ENCODE measurements at regions not wholly inside any gene's neighbourhood (a gene's known extent, or its start where the extent isn't known, plus 50 kb on each side); places are given as distances from the start of the nearest gene placed in this dataset.

DNA sequence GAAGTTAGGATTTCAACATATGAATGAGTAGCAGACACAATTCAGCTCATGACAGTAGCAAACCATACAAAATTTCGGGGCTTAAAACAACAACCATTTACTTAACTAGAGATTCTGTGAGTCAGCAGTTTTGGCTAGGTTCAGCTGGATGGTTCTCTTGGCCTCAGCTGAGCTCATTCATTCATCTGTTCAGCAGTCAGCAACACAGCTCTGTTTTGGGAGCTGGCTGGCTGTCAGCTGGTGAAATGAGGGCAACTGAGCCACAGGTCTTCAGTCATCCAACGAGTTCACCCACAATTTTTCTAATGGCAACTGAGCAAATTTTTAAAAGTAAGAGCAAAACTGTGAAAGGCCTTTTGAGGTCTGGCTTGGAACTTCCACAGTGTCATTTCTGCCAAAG, 2005.1 kb upstream of the AGA start:
- no peak for DNase-seq (ENCODE audit: low spot score in 2 of 2)
- no peak for FAIRE-seq

DNA sequence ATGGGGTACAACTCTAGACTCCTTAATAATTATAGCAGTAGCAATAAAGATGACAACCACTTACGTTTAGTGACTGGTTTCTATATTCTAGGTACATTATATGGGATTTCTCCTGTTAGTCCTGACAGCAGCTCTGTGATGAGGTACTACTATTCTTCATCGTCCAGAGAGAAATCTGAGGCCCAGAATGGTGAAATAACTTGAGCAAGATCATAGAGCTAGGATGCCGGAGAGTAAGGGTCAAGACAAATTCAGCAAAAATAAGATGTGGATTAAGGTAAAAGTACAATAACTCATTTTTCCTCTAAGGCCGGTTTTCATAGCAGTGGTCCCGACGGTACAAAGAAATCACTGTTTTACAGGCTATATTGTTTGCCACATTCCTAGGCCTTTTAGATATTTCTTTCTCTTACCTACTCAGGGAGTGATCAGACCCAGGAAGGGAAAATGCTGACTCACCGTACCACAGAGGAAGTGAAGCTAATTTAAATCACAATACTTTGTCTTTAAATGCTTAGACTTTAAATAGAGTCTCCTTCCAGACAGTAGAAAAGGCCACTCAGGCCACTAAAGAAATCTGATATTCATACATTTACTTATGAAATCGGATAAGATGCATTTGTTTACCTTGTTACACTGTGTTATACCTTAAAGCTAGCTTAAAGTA, 2023.0 kb upstream of the AGA start:
- FAIRE-seq (no peak), DNase-seq (ENCODE audit: low spot score in 2 of 2) (no peak)

DNA sequence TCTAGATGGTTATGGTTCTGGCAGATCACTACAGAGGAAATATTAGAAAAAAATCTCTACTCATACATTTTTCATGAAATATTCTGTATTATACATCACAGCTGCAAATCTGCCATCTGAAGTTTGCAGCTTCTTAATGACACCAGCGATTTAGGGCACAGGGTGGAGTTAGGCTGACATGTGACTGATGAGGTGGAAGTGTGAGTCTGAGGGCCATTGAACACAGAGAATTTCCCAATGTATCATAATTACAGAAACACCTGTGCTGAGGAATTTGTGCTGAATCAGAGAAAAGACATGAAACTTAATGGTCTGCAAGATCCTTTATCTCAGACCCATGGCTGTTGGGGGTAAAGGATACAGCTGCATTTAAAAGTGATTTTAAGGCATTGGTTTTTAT, 2025.6 kb upstream of the AGA start:
- no peak for FAIRE-seq
- no peak for DNase-seq (ENCODE audit: low spot score in 2 of 2)

DNA sequence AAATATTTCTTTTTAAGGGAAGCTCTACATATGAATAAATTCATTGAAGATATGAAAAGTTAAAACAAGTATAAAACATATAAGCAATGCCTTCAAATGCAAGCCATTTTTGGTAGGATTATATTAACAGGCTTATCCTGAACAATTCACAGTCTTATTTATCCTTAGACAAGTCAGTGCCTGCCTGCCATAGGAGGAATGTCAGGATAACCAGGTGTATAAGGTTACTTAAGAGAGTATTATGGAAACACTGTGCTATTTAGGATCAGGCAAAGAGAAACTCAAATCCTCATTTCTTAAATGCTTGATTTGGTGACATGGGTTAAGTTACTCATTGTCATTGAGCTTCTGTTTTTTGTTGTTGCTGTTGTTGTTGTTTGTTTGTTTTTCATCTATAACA, 2029.9 kb upstream of the AGA start:
- FAIRE-seq (no peak), DNase-seq (ENCODE audit: low spot score in 2 of 2) (no peak)

DNA sequence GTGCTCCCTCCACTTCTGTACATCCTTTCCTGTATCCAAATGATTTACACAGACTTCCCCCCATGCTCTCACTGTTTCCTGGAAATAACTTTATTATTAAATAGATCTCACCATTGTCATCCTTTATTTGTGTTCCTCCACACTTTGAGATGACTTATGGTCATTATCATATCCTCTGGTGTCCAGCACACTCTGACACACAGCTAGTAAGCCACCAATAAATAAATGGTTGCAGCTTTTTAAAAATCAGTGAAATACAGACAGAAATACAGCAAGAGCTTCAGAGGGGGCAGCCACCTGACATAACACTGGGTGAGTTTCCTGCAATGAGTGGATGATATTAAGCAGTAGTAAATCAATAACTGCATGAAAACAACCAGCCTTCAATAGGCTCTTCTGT, 2036.4 kb upstream of the AGA start:
- no peak for DNase-seq (ENCODE audit: low spot score in 2 of 2)
- FAIRE-seq = no peak

DNA sequence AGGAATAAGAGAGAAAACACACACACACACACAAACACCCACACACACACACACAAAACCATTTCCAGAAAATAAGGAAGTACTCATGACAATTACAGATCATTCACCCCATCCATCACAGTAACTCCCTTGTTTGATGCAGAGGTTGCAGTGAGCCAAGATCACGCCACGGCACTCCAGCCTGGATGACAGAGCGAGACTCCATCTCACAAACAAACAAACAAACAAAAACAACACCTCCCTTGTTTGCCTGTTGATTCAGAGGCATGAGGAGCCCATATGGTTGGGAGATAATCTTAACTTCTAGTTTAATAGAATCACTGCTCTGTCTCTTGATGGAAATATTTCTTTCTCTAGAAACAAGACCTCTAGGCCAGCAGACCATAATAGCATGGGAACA, 2043.5 kb upstream of the AGA start:
- DNase-seq (ENCODE audit: low spot score in 2 of 2) (no peak), FAIRE-seq (no peak)

DNA sequence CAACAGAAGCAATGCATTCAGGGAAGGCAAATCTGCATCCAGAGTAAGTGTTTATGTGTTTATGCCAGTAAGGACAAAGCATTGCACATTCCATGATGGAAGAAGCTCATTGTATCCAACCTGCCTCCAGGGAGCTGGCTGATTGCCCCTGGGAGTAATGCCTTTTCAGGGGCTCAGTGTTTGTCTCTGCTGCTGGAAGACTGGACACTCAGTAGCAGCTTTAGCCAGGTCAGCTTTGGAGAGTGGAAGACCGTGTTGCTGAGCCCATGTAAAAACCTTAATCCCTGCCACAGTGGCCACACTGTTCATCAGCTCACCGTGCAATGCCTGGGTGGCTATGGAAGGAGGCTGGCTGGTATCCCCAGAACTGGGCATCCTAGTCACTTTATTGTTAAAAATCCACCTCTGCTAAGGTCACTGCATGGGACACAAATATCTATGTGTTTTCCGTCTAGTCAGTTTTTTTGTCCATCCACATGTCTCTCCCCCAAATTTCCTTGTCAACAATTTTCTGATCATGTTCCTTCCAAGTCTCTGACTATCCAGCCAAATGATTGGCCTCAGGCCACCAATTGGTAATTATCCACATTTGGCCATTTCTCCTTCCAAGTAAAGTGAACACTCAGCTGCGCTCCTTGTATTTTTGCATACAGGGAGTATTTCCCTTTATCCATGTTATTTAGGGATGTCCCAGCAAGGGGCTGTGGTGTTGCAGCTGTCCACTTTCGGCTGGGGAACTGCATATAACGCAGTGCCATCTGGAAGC, 2044.5 kb upstream of the AGA start:
- FAIRE-seq = no peak
- DNase-seq (ENCODE audit: low spot score in 2 of 2) = no peak

DNA sequence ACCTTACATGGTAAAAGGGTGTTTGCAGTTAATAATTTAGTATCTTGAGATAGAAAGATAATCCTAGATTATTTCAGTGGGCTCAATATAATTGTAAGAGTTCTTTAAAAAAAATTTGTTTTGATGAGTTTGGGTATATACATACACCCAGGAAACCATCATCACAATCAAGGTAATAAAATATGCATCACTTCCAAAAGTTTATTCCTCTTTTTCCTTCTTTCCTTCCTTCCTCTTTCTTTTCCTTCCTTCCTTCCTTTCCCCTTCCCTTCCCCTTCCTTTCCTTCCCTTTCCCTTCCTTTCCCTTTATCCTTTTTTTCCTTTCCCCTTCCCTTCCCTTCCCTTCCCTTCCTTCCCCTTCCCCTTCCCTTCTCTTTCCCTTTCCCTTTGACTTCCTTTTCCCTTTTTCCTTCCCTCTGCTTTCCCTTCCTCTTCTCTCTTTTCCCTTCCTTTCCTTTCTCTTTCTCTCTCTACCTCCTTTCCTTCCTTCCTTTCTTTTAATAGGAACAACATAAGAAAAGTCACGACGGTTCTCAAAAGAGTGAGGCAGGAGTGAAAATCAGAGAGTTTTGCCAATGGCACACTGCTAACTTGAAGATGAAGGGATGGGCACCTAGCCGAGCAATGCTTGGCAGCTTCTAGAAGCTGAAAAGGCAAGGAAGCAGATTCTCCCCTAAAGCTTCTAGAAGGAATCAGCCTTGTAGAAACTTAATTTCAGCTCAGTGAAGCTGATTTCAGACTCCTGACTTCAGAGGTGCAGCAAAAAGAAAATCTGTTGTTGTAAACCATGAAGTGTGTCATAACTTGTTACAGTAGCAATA, 2050.2 kb upstream of the AGA start:
- DNase-seq (ENCODE audit: low spot score in 2 of 2) (no peak), FAIRE-seq (no peak)

DNA sequence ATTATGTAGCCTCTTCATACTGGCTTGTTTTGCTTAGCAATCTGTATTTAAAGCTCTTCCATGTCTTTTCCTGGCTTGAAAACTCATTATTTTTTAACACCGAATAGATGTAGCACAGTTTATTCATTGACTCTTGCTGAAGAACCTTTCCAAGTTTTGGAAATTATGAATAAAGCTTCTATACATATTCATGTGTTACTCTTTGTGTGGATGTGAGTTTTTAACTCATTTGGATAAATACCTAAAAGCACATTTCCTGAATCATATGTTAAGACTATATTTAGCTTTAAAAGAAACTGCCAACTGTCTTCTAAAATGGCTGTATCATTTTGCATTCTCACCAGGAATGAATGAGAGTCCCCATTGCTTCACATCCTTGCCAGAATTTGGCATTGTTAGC, 2061.7 kb upstream of the AGA start:
- no peak for FAIRE-seq
- DNase-seq (ENCODE audit: low spot score in 2 of 2) = no peak

DNA sequence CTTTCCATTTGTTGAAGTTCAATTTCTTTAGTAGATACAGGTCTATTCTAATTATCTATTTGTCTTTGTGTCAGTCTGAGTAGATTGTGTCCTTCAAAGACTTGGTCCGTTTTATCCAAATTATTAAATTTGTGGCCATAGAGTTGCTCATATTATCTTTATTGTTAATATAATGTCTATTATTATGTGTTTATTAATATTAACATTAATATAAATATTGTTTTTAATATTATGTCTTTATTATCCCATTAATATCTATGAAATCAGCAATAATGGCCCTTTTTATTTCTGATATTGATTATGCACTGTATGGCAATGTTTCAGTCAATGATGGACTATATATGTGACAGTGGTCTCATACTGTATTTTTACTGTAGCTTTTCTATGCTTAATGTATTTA, 2067.3 kb upstream of the AGA start:
- no peak for FAIRE-seq
- DNase-seq (ENCODE audit: low spot score in 2 of 2) = no peak

DNA sequence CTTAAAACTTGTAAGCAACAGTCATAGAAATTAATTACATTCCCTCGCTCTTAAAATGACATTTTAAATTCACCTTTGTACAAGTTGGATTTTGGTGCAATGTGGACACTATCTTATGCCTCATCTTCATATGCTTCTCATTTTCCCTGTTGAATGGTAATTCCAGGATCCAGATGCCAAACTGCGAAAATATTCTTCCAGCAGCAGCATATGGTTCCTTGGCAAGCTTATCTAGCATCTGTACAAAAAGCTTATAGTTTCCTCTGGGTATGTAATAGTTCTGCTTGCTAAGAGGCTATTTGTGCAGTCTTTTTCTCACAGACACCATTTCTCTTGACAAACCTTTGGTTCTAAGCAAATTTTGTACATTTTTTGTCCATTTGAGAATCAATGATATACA, 2079.7 kb upstream of the AGA start:
- FAIRE-seq (no peak), DNase-seq (ENCODE audit: low spot score in 2 of 2) (no peak)

DNA sequence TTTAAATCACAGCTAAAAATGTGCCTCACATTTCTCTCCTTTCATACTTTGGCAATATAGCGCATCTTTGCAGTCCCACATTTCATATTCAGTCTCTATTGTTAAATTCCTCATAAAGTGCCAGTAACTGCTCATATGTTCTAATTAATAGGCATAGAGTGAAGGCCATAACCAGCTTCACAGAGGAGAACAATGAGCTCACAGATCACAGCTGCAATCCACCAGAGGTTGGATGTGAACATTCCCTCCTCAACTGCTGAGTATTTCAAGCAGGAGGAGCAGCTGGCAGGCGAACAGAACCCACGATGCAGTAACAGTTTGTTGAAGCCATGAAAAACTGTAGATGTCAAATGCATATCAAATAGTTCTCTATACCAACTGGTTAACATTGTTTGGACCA, 2088.7 kb upstream of the AGA start:
- FAIRE-seq = no peak
- no peak for DNase-seq (ENCODE audit: low spot score in 2 of 2)

DNA sequence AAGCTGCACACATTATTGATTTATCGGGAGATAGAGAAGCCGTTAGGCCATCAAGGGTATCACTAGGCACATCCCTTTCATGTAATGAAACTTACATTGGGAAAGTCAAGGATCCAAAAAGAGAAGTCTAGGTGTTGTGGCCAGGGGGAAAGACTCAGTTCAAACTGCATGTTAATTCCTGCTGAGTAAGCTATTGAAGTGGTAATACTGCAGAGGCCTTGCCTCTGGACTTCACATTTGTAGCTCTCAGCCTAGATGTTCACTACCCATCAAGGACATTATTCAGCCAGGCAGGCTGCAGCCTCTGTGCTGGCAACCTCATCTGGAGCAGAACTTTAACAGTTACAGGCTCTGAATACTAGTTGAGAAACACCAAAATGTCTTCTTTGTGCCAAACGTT, 2094.5 kb upstream of the AGA start:
- FAIRE-seq (no peak), DNase-seq (ENCODE audit: low spot score in 2 of 2) (no peak)

DNA sequence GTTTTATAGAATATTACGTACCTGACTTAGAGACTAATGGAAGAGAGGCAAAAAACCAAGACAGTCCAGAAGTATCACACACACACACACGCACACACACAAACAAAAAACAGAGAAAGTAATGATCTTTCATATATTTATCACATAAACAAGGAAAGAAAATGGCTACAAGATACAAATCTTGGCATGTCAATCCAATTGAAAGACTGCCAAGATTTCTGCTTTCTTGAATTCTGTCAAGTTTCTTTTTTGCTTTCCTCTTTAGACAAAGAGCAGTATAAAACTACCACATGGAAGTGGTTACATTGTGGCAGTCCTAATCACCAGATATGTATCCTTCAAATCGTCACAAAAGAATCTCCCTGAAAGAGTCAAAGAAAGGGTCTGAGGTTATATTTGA, 2097.4 kb upstream of the AGA start:
- DNase-seq (ENCODE audit: low spot score in 2 of 2) (no peak), FAIRE-seq (no peak)

DNA sequence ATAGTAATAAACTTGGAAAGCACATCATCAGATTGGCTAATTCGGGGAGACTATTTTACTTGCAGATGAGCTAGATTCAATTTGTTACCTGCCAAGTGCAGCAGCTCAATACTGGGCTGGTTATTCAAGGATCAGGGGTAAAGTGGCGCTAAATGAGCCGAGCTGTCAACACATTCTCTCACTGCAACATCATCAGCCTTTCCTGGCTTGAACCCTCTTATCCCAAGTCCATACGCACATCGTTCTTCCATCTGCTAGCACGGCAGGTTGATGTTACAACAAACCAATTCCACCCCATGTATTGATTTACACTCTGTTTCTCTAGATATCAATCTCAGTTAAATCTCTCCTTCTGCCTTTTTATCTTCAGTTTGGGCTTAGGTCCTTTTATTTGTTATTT, 2101.5 kb upstream of the AGA start:
- DNase-seq (ENCODE audit: low spot score in 2 of 2) (no peak), FAIRE-seq (no peak)

DNA sequence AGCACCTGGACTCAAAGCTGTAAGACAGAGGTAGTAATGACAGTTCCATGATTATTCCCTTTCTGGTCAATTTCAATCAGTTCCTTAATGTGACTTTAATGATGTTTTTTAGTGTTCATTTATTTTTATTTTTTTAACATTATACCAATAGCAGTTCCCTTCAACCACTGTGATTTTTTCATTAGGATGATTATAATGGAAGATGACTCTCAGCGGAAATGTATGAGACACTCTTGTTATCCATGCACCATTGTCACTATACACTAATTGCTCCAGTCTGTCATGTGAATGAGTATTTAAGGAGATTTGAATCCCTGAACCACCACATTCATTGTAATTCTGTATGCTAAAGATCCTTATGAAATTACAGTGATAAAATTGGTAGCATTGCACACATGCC, 2102.3 kb upstream of the AGA start:
- FAIRE-seq (no peak), DNase-seq (ENCODE audit: low spot score in 2 of 2) (no peak)

DNA sequence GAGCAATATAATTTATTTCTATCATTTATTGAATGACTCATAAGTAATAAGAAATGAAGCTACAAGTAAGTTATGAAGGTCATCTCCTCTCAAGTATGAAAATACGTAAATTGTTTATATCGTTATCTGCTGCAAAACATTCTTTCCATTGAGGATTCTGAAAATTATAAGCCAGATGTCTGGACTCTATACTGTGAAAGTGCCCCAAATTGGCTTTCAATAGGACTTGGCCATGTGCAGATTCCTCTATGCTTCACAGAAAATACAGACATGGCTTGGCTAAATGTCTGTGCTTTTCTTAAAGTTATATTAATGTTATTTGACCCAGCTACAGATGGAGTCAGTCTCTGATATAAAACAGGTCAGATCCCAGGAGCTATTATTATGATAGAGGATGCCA, 2109.9 kb upstream of the AGA start:
- DNase-seq (ENCODE audit: low spot score in 2 of 2) (no peak), FAIRE-seq (no peak)

DNA sequence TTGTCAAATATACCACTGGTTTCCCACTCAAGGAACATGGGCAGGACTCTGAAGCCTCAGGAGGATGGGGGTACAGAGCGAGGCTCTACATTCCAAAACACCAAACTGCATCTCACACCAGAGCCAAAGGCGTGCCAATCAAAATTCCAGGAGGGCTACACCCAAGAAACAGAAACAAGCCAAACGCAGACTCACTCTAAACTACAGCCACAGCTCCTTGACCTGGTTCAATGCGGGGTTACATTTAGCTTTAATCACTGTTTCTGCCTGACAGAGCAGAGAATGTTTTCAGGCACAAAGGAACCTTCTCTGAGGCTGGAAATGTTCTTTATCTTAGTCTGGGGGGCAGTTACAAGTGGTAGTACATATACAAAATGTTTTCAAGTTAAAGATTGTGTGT, 2121.5 kb upstream of the AGA start:
- DNase-seq (ENCODE audit: low spot score in 2 of 2) (no peak), FAIRE-seq (no peak)

DNA sequence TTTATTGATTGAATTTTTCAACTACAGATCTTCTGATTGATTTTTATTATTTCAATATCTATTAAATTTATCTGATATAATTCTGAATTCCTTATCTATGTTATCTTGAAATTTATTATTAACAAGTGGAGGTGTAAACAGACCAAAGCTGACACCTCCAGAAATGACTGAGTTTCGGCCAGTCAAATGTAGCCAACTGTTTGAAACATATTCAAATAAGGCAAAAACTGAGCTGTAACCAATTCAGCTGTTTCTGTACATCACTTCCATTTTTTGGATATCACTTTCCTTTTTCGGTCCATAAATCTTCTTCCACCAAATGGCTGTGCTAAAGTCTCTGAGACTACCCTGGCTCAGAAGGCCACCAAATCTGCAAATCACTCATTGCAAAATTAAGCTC, 2127.3 kb upstream of the AGA start:
- no peak for FAIRE-seq
- DNase-seq (ENCODE audit: low spot score in 2 of 2) = no peak

DNA sequence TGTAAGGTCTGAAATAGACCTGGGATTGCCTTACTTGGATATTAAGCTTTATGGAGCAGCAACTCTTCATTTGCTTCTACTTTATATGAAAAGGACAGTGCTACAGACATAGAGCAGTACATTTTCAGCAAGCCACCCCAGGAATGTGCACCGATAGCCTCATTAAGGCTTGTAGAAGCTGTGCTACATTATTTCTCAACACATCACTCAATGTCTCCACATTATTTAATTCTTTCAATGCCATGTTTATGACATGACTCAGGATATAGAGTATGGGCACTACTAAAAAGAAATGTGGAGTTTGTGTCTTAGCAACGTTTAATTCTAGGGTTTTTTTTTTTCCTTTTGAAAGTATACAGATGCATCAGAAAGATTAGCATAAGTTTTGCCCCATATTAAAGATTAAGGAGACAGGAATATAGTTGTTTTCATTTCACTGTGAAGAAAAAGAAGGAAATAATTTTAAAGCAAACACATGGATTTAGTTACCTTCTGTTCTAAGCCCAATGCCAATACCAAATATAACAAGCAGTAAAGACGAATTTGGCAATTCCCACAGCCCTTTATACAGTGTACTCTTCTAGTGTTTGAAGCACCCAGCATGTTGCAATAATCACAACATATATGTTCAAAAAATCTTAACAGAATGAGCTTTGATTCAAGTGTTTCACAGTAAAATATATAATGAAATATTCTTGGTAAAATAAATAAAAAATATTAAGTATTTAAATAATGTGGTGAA, 2140.1 kb upstream of the AGA start:
- no peak for DNase-seq (ENCODE audit: low spot score in 2 of 2)
- no peak for FAIRE-seq

DNA sequence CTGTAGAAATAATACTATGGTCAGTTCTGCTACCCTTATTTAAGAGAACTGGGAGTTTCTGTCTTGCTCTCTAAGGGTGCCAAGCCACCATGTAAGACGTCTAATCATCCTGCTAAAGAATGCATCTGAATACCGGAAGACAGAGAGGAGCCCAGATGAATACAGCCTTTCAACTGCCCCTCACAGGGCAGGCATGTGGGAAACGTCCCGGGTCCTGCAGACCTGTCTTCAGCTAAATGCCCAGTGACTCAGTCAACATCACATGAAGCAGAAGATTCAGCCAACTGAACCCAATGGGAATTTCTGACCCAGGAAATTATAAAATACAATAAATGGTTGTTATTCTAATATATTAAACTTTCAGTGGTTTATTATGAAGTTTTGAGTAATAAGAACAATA, 2141.0 kb upstream of the AGA start:
- no peak for FAIRE-seq

More for the DNA sequence above, 2141.0 kb upstream of the AGA start:
- DNase-seq (ENCODE audit: low spot score in 2 of 2) = no peak
